Lung (tissue), 11 donors: ENCODE measurements at regions not wholly inside any gene's neighbourhood (a gene's known extent, or its start where the extent isn't known, plus 50 kb on each side); places are given as distances from the start of the nearest gene placed in this dataset.

Source experiments
- ATAC-seq: fragments of 200-7000 bp; cut with Tn5 transposase; one replicate; pipeline ENCODE4 v1.9.1; 2020; ENCODE audit warnings: moderate number of reproducible peaks; ENCODE audit not compliant: insufficient read depth, low FRiP score
- DNase-seq, 3 donors: peaks; one replicate each; pipeline ENCODE4 v3.0.0-alpha.2; 2013 to 2017
- H3K27ac ChIP-seq, 2 donors: one replicate each; pipeline ENCODE4 v1.5.1; 2013; ENCODE audit warnings: mild to moderate bottlenecking in 2 of 2, moderate library complexity in 2 of 2, control low read depth in 1 of 2, inconsistent platforms in 1 of 2, low read depth in 1 of 2, low read length in 1 of 2
- H3K27me3 ChIP-seq, 3 donors: one replicate each; pipeline ENCODE4 v1.5.1; 2013; ENCODE audit warnings: low read length in 2 of 3; ENCODE audit not compliant: control insufficient read depth in 3 of 3, insufficient read depth in 3 of 3
- H3K36me3 ChIP-seq, 4 donors: one replicate each; pipeline ENCODE4 v1.5.1; 2013; ENCODE audit warnings: low read length in 4 of 4, mild to moderate bottlenecking in 1 of 4, moderate library complexity in 1 of 4; ENCODE audit not compliant: control insufficient read depth in 4 of 4, insufficient read depth in 4 of 4
- H3K4me1 ChIP-seq, 5 donors: one replicate each; pipeline ENCODE4 v1.5.1; 2013; ENCODE audit warnings: low read length in 5 of 5, mild to moderate bottlenecking in 2 of 5, moderate library complexity in 1 of 5; ENCODE audit not compliant: control insufficient read depth in 5 of 5, insufficient read depth in 5 of 5
- H3K4me3 ChIP-seq: one replicate; pipeline ENCODE4 v1.5.1; 2013; ENCODE audit warnings: mild to moderate bottlenecking, control low read depth, moderate library complexity
- H3K9ac ChIP-seq, 2 donors: one replicate each; pipeline ENCODE4 v1.5.1; 2013; ENCODE audit warnings: low read length in 2 of 2, control low read depth in 1 of 2; ENCODE audit not compliant: insufficient read depth in 1 of 2
- H3K9me3 ChIP-seq, 4 donors: one replicate each; pipeline ENCODE4 v1.5.1; 2013; ENCODE audit warnings: low read length in 3 of 4, mild to moderate bottlenecking in 1 of 4, moderate library complexity in 1 of 4; ENCODE audit not compliant: control insufficient read depth in 4 of 4, insufficient read depth in 3 of 4
- WGBS, 2 donors: extraction: QIAGEN DNeasy Blood & Tissue Kit; methylation state at CpG; one replicate each; pipeline ENCODE4 v1.1.7; 2013; 5-methylcytosine and 5-hydroxymethylcytosine counted together
- TF ChIP-seq, protein P1 (sequence below): IDR thresholded peaks from 2 replicates; pipeline ENCODE4 v1.5.1; 2012; ENCODE audit warnings: mild to moderate bottlenecking; ENCODE audit errors: control extremely low read depth, extremely low read depth
- donor health status: control.
- donor health status: control.
- donor health status: Bipolar disorder and iron deficiency.
- donor health status: healthy.
- donor health status: DM: yes; HTN: yes; CAD: no.

DNA sequence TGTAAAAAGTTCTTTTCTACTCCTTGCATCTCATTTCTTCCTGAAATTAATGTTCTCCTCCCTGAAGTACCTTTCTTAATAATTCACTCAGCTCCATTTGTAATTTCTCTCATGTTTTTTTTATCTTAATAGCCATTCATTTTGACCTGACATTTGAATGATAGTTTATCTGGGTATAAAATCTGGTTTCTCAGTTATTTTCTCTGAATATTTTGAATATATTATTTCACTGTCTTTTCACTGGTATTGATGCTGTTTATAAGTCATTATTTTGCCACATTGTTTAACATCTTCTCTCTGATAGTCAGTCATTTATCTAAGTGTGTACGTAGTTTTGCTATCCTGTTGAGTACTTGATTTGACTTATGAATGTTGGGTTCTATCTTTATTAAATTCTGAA lies 68.8 kb upstream of the ARHGAP18 start:
- H3K27ac ChIP-seq, result no peak overlapping the region
- 0 to 52% methylated on average over 1 of the region's 1 CpG for WGBS, 2 donors
- no peak for ATAC-seq
- peaks cover 0 to 4% (median 2%) of the 10 kb centered on the region in 4 donors for H3K9me3 ChIP-seq
- no peak overlapping the region for H3K9ac ChIP-seq
- no peak overlapping the region for H3K4me3 ChIP-seq
- no peaks in the 10 kb centered on the region for H3K27me3 ChIP-seq
- no peak for DNase-seq
- H3K36me3 ChIP-seq, result no peaks in the 10 kb centered on the region
- no peaks in the 10 kb centered on the region for H3K4me1 ChIP-seq
- TF ChIP-seq, protein P1, sequence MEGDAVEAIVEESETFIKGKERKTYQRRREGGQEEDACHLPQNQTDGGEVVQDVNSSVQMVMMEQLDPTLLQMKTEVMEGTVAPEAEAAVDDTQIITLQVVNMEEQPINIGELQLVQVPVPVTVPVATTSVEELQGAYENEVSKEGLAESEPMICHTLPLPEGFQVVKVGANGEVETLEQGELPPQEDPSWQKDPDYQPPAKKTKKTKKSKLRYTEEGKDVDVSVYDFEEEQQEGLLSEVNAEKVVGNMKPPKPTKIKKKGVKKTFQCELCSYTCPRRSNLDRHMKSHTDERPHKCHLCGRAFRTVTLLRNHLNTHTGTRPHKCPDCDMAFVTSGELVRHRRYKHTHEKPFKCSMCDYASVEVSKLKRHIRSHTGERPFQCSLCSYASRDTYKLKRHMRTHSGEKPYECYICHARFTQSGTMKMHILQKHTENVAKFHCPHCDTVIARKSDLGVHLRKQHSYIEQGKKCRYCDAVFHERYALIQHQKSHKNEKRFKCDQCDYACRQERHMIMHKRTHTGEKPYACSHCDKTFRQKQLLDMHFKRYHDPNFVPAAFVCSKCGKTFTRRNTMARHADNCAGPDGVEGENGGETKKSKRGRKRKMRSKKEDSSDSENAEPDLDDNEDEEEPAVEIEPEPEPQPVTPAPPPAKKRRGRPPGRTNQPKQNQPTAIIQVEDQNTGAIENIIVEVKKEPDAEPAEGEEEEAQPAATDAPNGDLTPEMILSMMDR, result no peak

DNA sequence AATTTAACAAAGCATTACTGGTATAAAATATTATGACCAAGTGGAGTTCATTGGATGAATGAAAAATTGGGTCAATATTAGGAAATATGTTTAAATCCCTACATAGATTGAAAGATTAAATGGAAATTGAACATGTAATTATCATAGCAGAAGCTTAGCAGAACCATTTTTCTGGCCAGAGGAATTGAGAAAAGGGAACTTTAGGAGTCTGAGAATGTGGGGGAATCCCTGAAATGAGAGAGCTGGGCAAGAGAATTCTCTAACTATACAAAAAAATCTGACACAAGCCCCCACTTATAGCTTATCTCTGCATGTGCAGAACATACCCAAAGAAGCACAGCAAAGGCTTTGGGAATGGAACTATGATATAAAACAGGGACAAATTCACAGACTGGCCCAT lies 67.4 kb upstream of the ARHGAP18 start:
- Histone ChIP-seq H3K9me3 (peaks cover 0 to 4% (median 1%) of the 10 kb centered on the region in 4 donors), H3K27ac (no peak overlapping the region), H3K27me3 (no peaks in the 10 kb centered on the region), H3K4me3 (no peak overlapping the region), H3K36me3 (no peaks in the 10 kb centered on the region), H3K9ac (no peak overlapping the region), H3K4me1 (no peaks in the 10 kb centered on the region)
- ATAC-seq (no peak), DNase-seq (no peak)
- TF ChIP-seq, protein P1, result no peak

DNA sequence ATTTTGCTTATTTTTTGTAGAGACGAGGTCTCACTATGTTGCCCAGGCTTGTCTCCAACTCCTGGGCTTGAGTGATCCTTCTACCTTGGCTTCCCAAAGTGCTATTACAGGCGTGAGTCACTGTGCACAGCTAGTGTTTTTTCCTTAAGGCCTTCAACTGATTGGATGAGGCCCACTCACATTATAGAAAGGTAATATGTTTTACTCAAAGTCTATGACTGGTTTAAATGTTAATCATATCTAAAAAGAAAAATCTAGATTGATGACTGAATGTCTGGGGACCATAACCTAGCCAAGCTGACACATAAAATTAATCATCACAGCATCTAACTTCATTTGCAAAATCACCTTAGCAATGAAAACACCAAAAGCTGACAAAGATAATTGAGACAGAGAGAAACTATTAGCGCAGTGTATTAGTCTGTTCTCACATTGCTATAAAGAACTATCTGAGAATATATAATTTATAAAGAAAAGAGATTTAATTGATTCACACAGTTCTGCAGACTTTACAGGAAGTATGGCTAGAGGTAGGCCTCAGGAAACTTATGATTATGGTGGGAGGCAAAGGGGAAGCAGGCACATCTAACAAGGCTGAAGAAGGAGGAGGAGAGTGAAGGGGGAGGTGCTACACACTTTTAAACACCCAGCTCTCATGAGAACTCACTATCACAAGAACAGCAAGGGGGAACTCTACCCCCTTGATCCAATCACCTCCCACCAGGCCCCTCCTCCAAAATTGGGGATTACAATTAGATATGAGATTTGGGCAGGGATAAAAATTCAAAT lies 66.8 kb upstream of the ARHGAP18 start:
- Histone ChIP-seq H3K9me3 (peaks cover 0 to 4% (median 1%) of the 10 kb centered on the region in 4 donors), H3K9ac (no peak overlapping the region), H3K4me1 (no peaks in the 10 kb centered on the region), H3K36me3 (no peaks in the 10 kb centered on the region), H3K4me3 (no peak overlapping the region), H3K27ac (no peak overlapping the region), H3K27me3 (no peaks in the 10 kb centered on the region)
- 94 to 95% methylated on average over 3 of the region's 3 CpGs for WGBS, 2 donors
- TF ChIP-seq, protein P1, result no peak
- DNase-seq (no peak), ATAC-seq (no peak)
